Stimulated activated CD8-positive, alpha-beta memory T cell treated with anti-CD3 and anti-CD28 coated beads, Interleukin-7, amount 100 ng/mL, for 24 hours (primary cell): ENCODE measurements at regions not wholly inside any gene's neighbourhood (a gene's known extent, or its start where the extent isn't known, plus 50 kb on each side); places are given as distances from the start of the nearest gene placed in this dataset.

Experiments
- DNase-seq: peaks from one replicate; pipeline ENCODE4 v3.0.0-alpha.2; 2020; ENCODE audit warnings: low read depth

DNA sequence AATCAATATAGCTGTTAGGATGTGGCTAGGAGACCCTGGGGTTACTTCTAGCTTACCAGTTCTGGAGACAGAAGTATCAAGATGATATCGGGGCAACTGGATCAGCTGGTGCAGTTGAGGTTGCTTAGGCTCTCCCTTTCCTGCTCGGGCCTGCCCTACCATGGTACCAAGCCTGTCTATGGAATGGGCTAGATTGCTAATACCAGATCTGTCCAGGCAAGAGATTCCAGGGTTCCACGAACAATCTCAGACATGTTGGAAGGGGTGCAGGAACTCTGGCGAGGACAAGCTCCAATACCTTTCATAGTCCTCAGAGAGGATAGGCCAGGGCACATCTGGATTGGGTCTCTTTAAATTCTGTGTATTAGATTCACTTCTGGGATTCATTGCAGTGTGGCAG lies 53.8 kb downstream of the ADM start:
- DNase-seq, result no peak

DNA sequence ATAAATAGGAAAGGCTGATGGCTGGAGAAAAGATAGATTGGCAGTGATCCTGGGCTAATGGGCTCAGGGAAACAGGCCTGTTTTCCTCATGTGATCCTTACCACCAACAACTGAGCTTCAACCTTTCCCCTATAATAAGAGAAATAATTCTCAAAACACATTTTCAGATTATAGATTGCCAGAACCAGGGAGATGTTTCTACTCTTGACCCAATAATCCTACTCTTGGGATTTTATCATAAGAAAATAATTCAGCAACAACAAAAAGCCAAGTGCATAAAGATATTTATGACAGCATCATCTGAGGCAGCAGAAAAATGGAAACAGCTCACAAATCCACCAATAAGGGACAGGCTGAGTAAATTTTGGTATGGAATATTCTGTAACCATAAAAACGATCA lies 54.3 kb downstream of the ADM start:
- no peak for DNase-seq

DNA sequence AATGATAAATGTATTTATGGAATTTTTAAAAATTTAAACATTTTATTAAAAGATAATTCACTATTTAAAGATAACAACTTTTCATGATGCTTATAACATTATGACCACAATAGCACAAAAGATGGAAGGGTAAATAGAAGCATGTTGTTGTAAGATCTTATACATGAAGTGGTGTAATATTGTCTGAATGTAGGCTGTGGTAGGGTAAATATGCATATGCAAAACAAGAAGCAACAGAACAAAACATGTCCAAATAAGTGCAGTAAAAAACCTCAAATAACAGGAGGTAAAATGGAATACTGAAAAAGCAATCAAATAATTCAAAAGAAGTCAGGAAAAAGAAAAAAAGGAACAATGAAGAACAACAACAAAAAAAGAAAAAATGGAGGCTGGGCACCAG lies 56.0 kb downstream of the ADM start:
- no peak for DNase-seq

DNA sequence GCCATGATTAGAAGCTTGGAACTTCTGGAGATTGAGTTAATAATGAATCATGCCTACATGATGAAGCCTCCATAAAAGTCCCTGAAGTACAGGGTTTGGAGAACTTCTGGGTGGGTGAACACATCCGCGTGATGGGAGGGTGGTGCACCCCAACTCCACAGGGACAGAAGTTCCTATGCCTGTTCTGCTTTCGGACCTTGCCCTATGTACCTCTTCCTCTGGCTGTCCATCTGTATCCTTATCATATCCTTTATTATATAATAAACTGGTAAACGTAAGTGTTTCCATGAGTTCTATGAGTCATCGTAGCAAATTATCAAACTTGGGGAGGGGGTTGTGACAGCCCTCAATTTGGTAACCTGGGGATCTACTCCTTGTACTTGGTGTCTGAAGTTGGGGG lies 60.2 kb downstream of the ADM start:
- DNase-seq, result no peak

DNA sequence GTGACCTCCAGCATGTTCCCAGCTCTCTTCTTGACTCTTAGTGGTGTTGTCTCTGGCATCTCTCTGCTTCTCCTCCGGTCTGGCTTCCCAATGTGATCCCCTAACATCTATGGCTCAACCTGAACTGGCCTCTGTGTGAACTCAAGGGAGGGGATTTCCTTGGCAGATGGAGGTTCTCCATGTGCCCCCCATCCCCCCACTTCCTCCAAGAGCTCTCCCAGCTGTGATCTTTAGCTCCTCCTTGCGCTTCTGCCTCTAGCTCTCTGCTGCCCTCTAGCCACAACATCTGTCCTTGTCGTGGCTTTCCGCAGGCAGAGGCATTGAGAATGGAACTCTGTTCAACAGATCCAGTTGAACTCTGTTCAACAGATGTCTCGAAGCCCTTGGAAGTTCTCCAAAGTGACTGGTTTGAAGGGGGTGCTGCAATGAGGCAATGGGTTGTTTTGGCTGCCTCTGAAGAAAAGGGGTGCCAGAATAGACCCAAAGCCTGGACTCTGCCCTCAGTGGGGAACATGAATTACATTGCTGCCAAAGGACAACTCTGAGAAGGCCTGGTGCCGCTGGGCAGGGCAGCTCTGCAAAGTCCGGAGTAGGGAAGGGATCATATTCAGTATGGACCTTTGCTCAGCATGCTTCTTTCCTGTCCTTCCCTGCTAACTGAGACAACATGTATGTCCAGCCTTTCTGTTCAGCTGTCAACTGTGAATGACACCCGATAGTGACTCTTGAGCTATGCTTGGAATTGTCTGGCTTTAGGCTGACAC lies 61.9 kb downstream of the ADM start:
- DNase-seq, result peak; percentile 25

DNA sequence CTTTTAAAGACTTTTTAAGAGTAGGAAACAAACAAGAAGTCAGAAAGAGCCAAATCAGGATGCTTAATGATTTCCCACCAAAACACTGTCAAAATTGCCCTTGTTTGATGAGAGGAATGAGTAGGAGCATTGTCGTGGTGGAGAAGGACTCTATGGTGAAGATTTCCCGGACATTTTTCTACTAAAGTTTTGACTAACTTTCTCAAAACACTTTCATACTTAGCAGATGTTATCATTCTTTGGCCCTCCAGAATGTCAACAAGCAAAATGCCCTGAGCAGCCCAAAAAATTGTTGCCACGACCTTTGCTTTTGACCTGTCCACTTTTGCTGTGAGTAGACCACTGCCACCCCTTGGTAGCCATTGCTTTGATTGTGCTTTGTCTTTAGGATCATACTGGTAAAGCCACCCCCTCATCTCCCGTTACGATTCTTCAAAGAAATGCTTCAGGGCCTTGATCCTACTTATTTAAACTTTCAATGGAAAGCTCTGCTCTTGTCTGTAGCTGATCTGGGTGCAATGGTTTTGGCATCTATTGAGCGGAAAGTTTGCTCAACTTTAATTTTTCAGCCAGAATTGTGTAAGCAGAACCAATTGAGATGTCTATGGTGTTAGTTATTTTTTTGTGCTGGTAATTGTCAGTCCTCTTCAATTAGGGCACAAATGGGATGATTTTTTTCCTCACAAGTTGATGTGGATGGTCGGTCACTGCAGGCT lies 67.2 kb downstream of the ADM start:
- DNase-seq, result no peak

DNA sequence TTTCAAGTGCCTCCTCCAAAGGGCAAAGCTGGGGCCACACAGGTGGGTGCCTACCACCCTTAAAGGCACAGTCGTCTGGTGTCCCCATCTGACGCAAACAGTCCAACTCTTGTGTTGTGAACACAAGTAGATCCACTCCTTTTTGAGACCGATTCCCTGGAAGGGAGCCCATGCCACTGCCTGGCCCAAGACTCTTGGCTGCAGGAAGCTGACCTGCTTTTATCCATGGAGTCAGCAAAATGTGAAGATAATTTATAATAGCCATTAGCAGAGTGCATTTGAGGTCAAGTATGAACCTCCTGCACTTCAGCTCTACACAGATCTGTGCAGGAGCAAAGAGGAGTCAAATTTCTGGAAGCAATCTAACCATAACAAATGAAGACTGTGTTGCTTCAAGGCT lies 68.5 kb downstream of the ADM start:
- no peak for DNase-seq

DNA sequence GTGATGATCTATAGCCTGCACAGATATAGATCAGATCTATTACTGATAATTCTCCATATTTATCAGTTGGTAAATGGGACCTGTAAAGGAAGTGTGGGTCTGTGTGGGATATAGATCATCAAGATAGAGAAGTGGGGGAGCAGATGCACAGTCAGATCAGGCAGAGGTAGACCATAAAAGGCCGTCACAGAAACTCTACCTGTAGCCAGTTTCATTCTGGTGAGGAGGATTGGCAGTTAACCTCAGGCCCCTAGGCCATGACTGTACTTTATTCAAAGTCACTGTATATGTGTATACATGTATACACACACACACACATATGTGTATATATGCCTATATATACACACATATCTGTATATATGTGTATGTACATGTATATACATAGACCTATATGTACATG lies 69.1 kb downstream of the ADM start:
- DNase-seq, result no peak

DNA sequence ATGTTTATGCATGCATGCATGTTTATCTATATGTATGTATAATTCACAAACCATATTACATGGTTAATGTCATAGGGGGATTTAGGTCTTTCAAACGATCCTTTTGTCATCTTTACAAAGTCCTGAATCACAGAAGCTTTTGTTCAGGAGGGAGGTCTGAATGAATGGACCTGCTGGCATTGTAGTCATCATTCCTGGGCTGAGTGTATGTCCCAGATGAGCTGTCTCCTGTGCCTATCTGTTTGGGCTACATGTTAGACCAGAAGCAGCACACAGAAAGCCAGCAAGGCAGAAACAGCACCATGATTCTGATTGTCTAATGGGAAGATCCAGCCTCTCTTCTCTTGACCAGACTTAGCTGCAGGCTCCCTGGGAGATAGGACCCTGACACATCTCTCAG lies 69.5 kb downstream of the ADM start:
- no peak for DNase-seq

DNA sequence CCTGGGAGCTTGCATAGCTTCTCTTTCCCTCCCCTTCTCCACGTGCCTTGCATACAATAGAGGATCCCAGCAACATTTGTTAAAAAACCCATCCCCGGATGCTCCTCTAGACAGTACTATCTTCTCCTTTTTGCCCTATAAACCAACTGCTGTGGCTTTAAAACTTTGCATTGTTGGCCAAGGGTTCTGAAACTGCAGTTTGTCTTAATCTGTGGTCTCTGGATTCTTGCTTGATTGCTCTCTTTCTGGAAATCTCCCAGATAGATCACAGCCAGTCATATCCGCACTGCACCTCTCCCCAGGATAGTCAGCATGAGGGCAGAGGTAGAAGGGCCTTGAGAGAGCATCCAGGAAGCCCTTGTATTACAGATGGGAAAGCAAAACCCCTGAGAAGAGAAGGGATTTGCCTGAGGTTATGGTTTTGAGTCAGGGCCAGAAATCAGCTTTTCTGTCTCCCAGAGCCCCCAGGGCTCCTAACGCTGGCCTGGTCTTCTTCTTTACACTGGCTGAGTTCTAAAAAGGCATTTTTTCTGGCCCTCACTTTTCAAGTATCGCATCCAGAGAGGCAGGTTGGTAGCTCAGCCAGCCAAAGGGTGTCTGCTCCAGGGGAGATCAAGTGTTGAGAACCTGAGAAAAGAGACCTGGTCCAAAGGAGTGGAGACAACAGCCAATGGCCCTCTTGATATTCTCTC lies 70.6 kb downstream of the ADM start:
- DNase-seq, result no peak

DNA sequence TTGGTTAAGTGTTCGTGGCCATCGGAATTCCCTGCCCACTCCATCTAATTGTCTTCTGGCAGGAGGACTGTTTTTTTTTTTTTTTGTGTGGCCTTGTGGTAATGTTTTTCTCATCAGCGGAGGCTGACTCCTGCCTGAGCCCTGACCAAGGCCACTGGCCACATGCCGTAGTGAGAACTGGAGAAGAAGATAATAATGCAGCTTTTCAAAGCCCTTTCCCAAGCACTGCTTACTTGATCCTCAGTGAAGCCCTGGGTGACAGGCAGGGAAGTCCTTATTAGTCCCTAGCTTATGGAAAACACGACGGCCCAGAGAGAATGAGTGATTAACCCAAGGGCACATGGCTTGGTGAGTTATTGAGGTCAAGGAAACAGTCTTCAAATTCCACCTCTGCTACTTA lies 71.2 kb downstream of the ADM start:
- no peak for DNase-seq

DNA sequence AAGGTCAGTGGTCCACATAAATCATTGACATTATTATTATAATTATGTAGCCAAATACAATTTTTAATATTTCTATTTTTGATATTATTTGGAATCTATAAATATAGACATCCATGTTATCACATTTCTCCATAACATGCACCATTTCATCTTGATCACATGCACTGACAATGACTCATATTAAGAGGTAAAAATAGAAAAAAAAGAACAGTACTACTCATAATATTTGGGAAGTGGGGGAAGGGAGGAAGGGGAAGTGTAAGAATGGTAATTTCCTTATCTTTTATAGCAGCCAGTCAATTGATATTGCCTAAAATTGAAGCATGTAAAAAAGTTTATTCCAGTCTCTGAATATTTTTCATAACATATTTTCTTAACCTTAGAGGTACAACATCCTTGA lies 72.3 kb downstream of the ADM start:
- no peak for DNase-seq

DNA sequence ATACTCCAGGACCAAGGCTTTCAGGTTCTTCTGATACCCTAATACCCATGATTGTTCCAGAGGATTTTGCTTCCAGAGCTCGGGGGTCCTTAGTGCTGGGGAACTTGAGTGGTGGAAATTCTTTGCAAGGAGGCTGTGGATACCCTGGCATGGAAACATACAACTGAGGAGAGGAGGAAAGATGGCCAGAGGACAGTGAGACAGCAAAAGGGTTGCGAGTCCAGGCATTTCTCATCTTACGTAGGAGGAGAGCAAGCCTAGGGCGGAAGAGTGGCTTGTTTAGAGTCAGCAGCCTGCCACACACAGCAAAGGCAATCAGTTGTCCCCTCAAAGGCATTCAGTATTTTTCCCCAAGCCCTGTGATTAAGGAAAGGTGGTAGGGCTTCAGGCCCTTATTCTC lies 73.5 kb downstream of the ADM start:
- DNase-seq, result no peak

DNA sequence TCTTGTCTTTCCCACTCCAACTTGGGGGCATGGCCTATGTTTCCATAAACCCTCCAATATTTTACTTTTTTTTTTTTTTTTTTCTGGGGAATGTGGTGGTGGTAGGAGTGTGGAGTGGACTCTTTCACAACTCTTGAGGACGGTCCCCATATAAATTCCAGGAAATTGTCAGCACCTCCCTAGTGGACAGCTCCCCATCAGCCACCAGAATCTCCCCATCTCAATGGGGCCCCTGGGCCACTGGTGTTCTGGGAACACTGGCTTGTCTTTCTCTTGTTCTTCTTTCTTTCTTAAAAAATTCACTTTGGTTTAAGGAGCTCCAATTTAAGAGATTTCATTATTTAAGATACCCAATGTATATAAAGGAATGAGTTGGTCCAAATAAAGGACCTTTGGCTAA lies 74.1 kb downstream of the ADM start:
- DNase-seq, result no peak

DNA sequence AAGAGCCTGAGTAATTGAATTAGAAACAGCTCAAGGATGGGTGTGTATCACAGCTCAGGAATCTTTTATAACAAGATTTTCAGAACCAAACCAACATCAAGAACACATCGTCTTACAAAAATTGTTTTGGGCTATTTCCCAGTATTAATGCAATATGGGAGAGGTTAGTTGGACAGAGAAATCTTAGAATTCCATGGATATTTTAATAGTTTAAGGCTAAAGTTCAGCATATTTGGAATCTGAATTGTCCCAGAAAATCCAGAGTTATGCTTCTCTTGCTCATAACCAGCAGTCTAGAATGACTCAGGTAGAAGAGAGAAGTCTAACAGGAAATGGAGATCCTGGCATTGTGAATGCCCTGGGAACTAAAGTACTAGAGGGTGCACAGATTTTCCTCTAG lies 74.6 kb downstream of the ADM start:
- DNase-seq, result no peak

DNA sequence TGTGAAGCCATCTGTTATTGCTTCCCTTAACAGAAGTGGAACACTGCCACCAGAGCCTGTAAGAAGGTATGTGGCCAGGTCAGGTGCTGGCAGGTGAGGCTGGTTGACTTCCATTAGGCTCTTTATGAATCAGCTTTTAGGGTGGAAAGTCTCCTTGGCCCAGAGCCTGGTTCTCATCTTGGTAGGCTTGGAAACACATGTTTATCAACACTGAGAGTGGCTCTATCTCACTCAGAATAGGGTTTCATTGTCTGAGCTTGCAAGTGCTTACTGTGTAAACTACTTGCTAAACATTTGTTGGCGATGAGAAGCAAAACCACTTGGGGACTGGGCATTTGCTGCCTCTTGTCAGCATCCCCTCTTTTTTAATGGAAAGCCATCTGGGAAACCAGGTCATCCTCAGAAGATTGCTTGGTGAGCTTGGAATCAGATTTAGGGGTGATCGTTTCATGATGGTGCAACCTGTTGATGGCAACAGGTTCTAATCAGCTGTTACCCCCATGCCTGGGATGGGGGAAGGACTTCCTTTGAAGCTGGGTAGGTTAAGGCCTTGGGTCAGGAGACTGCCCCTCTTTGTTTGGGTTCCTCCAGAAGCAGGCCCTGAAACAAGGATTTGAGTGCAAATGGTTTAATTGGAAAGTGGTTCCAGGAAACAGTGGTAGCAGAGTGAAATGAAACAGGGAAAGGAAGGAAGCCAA lies 75.0 kb upstream of the AMPD3 start:
- no peak for DNase-seq

DNA sequence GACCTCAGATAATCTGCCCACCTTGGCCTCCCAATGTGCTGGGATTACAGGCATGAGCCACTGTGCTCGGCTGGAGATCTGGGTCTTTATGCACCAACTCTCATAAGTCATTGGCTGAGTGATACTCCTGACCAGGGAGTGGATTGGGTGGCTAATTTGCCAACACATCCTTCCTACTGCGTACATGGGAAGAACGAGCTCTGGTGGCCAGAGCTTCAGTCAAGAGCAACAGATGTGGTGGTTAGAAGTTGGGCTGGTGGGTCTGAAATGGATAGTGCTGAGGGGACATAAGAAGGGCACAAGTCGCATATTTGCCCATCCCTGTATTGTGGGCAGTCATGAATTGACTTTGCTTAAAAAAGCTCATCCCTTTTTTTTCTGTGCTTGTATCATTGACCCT lies 74.1 kb upstream of the AMPD3 start:
- DNase-seq, result no peak

DNA sequence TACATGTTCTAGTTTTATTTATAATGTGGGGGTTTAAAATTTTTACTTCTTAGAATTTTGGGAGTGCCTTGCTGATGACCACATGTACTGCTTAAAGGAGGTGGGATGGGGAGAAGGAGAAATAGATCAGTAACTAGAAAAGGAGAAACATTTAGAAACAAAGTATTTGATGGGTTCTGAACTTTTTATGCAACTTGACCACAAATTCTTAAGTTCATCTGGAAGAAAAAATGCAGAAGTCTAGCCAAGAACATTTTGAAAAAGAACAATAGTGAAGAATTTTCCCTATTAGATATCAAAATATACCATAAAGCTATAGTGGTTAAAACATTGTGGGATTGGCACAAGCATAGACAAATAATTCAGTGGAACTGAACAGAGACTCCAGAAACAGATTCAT lies 73.3 kb upstream of the AMPD3 start:
- DNase-seq, result no peak

DNA sequence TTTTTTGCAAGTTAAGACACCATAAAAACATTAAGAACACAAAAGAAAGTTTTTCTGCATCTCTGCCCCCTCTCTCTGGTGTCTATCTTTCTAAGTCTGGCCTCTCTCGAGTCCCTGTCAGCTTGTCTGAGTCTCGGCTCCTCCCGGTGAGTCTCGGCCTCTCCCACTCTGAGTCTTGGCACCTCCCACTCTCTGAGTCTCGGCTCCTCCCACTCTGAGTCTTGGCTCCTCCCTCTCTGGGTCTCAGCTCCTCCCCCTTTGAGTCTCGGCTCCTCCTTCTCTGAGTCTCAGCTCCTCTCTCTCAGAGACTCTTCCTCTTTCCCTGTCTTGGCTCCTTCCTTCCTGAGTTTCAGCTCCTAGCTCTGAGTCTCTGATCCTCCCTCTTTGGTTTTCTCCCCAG lies 72.5 kb upstream of the AMPD3 start:
- DNase-seq, result no peak

DNA sequence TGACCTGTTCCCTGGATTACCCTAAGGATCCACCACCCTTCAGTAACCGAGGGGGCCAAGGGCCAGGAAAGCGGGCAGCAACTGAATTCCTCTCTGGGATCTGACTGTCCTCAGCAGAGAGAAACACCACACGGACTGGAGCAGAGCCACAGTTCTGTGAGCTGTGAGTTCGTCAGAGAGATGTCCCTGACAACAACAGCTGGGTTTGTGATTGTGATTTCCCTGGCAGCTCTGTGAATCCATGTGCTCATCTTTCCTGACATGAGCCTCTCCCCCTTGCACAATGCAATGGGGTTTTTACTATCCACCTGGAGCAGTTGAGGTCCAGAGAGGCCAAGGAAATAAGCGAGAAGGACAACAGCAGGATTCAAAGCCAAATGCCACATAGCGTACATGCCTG lies 69.4 kb upstream of the AMPD3 start:
- no peak for DNase-seq

DNA sequence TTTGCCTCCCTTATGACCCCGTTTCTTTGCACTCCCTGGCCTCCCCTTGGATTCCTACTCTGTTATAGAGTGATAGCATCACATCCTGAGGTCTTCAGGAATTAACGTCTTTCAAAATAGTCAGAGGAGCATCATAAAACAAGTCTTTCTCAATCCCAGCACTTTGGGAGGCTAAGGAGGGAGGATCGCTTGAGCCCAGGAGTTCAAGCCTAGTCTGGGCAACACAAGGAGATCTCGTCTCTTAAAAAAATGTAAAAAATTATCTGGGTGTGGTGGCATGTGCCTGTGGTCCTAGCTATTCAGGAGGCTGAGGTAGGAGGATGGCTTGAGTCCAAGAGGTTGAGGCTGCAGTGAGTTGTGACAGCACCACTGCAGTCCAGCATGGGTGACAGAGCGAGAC lies 68.7 kb upstream of the AMPD3 start:
- DNase-seq, result no peak

DNA sequence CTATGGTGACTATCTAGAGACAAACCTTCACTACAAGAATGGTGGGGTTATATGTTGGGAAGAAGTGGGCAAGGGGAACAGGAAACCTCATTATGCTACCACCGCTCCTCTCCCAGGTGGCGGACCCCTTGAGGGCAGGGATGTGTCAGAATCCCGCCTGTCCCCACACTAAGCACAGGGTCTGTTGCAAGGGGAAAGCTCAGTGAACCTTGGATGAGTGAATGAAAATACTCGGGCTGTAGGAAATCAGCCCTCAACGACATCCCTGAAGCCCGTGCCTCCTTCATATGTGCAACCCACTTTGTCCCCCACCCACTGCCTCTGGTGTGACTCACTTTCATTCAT lies 68.2 kb upstream of the AMPD3 start:
- no peak for DNase-seq
